IgD-negative memory B cell (primary cell): ENCODE measurements at regions not wholly inside any gene's neighbourhood (a gene's known extent, or its start where the extent isn't known, plus 50 kb on each side); places are given as distances from the start of the nearest gene placed in this dataset.
A peak's percentile ranks its signal among the peaks of the same experiment; 100 is the strongest.

ENCODE experiments used
- H3K27ac Mint-ChIP-seq, 3 donors: one replicate each; pipeline ENCODE4 v1.8.0; 2020 to 2022; ENCODE audit warnings: mild to moderate bottlenecking in 3 of 3, mixed read lengths in 3 of 3, moderate library complexity in 1 of 3
- H3K27me3 Mint-ChIP-seq: one replicate; pipeline ENCODE4 v1.8.0; 2021; ENCODE audit warnings: mixed read lengths
- H3K36me3 Mint-ChIP-seq: one replicate; pipeline ENCODE4 v1.8.0; 2020; ENCODE audit warnings: mild to moderate bottlenecking, mixed read lengths
- H3K4me1 Mint-ChIP-seq, 3 donors: one replicate each; pipeline ENCODE4 v1.8.0; 2020 to 2022; ENCODE audit warnings: mixed read lengths in 3 of 3, mild to moderate bottlenecking in 1 of 3
- H3K4me3 Mint-ChIP-seq, 4 donors: one replicate each; pipeline ENCODE4 v1.8.0; 2020 to 2022; ENCODE audit warnings: mild to moderate bottlenecking in 4 of 4, mixed read lengths in 4 of 4, moderate library complexity in 3 of 4
- H3K9me3 Mint-ChIP-seq, 3 donors: one replicate each; pipeline ENCODE4 v1.8.0; 2020 to 2021; ENCODE audit warnings: mixed read lengths in 3 of 3, mild to moderate bottlenecking in 1 of 3

DNA sequence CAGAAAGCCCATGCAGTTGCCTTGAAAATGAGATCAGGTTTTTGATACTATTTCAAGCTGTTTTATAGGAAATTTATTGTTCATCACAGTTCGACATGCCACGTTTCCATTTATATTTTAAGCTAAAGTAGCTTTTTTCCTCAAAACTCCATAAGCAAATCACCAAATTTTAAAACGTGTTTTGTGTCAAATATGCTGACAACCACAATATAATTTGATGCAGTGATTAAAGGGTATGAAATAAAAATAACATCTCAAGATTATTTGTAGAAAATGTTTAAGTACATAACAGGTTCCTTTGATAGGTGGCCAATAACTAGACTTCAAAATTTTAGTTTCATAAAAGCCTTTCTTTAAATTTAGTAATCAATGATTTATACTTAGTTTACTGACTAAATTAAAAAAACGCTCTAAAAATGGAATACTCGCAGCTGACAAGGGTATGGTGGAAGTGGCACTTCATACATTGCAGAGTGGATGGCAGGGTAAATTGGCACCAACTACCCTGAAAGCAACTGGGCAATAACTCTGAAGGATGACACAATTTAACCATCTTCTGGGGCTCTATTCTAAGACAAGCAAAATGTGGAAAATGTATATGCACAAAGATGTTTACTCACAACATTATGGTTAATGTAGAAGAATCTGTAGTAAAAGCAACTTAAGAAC lies 481.6 kb downstream of the TNS3 start:
- no peaks in the 10 kb centered on the region for H3K36me3 Mint-ChIP-seq
- no peaks in the 10 kb centered on the region for H3K27me3 Mint-ChIP-seq
- H3K9me3 Mint-ChIP-seq = peaks cover 0 to 2% (median 0%) of the 10 kb centered on the region in 3 donors
- no peak overlapping the region for H3K4me3 Mint-ChIP-seq
- no peak overlapping the region for H3K27ac Mint-ChIP-seq
- H3K4me1 Mint-ChIP-seq = peaks cover 0 to 2% (median 0%) of the 10 kb centered on the region in 3 donors

DNA sequence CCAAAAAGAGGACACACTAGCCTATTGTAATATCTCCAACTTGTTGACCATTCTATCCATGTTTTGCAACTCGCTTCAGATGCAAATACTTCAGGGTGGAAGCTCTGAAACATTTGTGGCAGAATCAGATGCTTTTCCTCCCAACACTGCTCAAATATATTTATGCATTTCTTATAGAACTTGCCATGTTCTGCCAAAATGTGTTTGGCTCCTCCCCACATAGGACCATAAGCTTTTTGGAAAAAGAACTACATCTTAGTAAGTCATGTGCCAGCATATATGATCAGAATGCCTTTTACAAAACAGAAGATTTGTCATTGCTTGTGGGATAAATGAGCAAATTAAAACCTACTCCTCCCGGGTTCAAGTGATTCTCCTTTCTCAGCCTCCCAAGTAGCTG lies 484.5 kb downstream of the TNS3 start:
- no peaks in the 10 kb centered on the region for H3K36me3 Mint-ChIP-seq
- no peak overlapping the region for H3K27ac Mint-ChIP-seq
- H3K9me3 Mint-ChIP-seq = peaks cover 0 to 2% (median 0%) of the 10 kb centered on the region in 3 donors
- peaks cover 0 to under 1% (median 0%) of the 10 kb centered on the region in 3 donors for H3K4me1 Mint-ChIP-seq
- no peaks in the 10 kb centered on the region for H3K27me3 Mint-ChIP-seq
- no peak overlapping the region for H3K4me3 Mint-ChIP-seq

- H3K36me3 Mint-ChIP-seq = no peaks in the 10 kb centered on the region
- H3K4me1 Mint-ChIP-seq = no peaks in the 10 kb centered on the region
- peaks cover 0 to 2% (median 0%) of the 10 kb centered on the region in 3 donors for H3K9me3 Mint-ChIP-seq
- no peak overlapping the region for H3K4me3 Mint-ChIP-seq
- H3K27me3 Mint-ChIP-seq = no peaks in the 10 kb centered on the region
- H3K27ac Mint-ChIP-seq = no peak overlapping the region
Measured at GRCh38 chr7:47095946-47096345, 486.0 kb downstream of the TNS3 start.

DNA sequence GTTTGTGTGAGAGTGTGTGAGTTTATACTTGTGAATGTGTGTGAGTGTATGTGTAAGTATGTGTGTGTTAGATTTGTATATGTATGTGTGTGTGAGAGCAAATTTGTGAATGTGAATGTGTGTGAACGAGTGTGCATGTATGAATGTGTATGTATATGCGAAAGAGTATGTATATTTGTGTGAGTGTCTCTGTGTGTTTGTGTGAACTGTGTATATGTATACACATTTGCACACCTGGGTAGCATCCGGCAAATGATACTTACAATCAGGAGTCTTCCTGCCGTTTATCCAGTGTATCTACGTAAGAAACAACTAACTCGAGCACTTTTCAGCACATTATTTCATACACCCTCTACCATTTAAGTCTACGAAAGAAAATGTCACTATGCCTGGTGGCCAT lies 487.4 kb downstream of the TNS3 start:
- H3K36me3 Mint-ChIP-seq = no peaks in the 10 kb centered on the region
- H3K9me3 Mint-ChIP-seq = peaks cover 0 to 2% (median 0%) of the 10 kb centered on the region in 3 donors
- no peak overlapping the region for H3K27ac Mint-ChIP-seq
- H3K4me3 Mint-ChIP-seq = no peak overlapping the region
- no peaks in the 10 kb centered on the region for H3K27me3 Mint-ChIP-seq
- no peaks in the 10 kb centered on the region for H3K4me1 Mint-ChIP-seq

DNA sequence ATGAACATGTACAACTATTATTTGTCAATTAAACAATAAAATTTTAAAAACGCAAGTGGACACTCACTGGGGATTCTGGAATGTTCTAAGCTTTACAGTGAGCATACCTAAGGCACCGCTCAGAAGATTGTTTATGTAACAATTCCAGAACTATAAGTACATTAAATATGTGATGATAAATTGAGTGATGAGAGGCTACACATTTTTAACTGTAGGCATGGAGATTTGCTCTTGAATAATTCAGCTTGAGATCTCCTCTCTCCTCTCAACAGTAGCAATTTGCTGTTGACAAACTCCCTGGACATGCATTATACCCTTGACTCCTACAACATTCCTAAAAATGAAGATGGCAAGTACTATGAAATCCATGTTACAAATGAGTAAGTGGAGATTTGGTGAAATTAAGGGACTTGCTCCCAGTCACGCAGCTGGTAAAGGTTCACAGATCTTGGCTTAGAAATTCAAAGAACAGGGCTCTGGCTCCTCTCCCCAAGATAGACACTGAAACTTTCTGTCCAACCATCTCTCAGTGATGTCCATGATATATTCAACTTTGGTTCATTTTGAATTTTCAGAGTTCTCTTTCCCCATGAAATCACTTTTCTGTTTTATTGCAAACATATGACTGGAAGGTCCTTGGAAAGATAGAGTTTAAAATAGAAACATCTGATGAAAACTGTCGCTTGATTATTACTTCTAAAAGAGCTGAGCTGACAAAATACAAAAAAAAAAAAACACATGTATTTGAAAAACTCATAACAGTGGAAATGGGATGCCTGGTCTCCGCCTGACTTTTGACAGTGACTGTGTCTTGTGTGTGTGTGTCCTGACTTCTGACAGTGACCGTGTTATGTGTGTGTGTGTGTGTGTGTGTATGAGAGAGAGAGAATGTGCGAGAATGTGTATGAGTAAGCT lies 488.3 kb downstream of the TNS3 start:
- H3K27me3 Mint-ChIP-seq = no peaks in the 10 kb centered on the region
- no peaks in the 10 kb centered on the region for H3K9me3 Mint-ChIP-seq
- H3K36me3 Mint-ChIP-seq = no peaks in the 10 kb centered on the region
- no peak overlapping the region for H3K4me3 Mint-ChIP-seq
- H3K27ac Mint-ChIP-seq = no peak overlapping the region
- H3K4me1 Mint-ChIP-seq = peaks cover 0 to 2% (median 0%) of the 10 kb centered on the region in 3 donors

- H3K36me3 Mint-ChIP-seq = no peaks in the 10 kb centered on the region
- H3K27ac Mint-ChIP-seq = peak overlapping the region in 1 of 3 donors; percentile 32
- no peaks in the 10 kb centered on the region for H3K9me3 Mint-ChIP-seq
- no peaks in the 10 kb centered on the region for H3K27me3 Mint-ChIP-seq
- peaks cover 0 to 3% (median 0%) of the 10 kb centered on the region in 3 donors for H3K4me1 Mint-ChIP-seq
- H3K4me3 Mint-ChIP-seq = no peak overlapping the region
Measured at GRCh38 chr7:47092336-47092735, 489.6 kb downstream of the TNS3 start.

DNA sequence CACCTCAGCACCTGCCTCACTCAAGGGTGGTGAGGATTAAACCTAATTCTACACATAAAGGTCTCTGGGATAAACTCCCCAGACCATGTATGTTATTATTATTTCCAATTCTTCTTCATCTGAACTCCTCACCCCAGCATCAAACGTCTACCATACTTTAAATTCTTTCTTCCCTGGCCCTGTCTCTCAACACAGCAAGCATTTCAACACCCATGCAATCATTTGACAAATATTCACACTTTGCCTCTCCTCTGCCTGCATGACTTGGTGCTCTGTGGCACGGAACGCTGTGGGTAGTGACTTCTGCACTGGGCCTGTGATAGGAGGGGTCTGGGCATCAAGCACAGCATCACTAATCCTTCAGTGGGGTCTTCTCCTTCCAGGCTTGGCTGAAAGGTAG lies 490.8 kb downstream of the TNS3 start:
- Mint-ChIP-seq H3K36me3 (no peaks in the 10 kb centered on the region), H3K27me3 (no peaks in the 10 kb centered on the region), H3K4me1 (peaks cover 0 to 3% (median 0%) of the 10 kb centered on the region in 3 donors), H3K27ac (no peak overlapping the region), H3K9me3 (no peaks in the 10 kb centered on the region), H3K4me3 (no peak overlapping the region)

DNA sequence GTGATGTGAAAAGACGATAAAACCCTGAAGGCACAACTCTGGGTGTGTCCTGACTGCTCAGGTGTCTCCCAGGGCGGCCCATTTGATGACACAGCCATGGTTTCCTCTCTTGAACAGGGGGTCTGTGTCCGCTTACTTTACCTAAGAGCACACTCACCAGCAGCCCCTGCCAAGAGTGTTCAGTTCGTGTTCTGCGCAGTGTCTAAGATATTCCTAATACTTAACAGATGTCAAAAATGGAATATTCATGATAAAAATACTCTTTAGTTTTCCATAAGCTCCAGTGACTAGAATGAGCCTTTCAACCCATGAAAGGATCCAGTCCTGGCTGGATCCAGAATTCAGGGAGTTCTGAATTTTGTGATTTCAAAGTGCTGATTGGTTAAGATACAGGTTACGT lies 492.4 kb downstream of the TNS3 start:
- Mint-ChIP-seq H3K9me3 (no peaks in the 10 kb centered on the region), H3K36me3 (no peaks in the 10 kb centered on the region), H3K4me1 (peaks cover 0 to 3% (median 0%) of the 10 kb centered on the region in 3 donors), H3K27me3 (no peaks in the 10 kb centered on the region), H3K4me3 (no peak overlapping the region), H3K27ac (no peak overlapping the region)

- Mint-ChIP-seq H3K36me3 (no peaks in the 10 kb centered on the region), H3K27ac (no peak overlapping the region), H3K27me3 (no peaks in the 10 kb centered on the region), H3K4me1 (peaks cover 0 to 3% (median 0%) of the 10 kb centered on the region in 3 donors), H3K4me3 (no peak overlapping the region), H3K9me3 (no peaks in the 10 kb centered on the region)
Measured at GRCh38 chr7:47089068-47089417, 492.9 kb downstream of the TNS3 start.

GRCh38 chr7:47088329-47089067 lies 493.4 kb downstream of the TNS3 start:
- Mint-ChIP-seq H3K4me3 (peak overlapping the region in 1 of 4 donors; percentile 2), H3K9me3 (no peaks in the 10 kb centered on the region), H3K36me3 (no peaks in the 10 kb centered on the region), H3K27ac (no peak overlapping the region), H3K27me3 (no peaks in the 10 kb centered on the region), H3K4me1 (peaks cover 0 to 3% (median 0%) of the 10 kb centered on the region in 3 donors)

GRCh38 chr7:47087866-47088265 lies 494.0 kb downstream of the TNS3 start:
- no peak overlapping the region for H3K4me3 Mint-ChIP-seq
- no peaks in the 10 kb centered on the region for H3K36me3 Mint-ChIP-seq
- peaks cover 0 to 3% (median 0%) of the 10 kb centered on the region in 3 donors for H3K4me1 Mint-ChIP-seq
- H3K9me3 Mint-ChIP-seq = no peaks in the 10 kb centered on the region
- no peaks in the 10 kb centered on the region for H3K27me3 Mint-ChIP-seq
- no peak overlapping the region for H3K27ac Mint-ChIP-seq

DNA sequence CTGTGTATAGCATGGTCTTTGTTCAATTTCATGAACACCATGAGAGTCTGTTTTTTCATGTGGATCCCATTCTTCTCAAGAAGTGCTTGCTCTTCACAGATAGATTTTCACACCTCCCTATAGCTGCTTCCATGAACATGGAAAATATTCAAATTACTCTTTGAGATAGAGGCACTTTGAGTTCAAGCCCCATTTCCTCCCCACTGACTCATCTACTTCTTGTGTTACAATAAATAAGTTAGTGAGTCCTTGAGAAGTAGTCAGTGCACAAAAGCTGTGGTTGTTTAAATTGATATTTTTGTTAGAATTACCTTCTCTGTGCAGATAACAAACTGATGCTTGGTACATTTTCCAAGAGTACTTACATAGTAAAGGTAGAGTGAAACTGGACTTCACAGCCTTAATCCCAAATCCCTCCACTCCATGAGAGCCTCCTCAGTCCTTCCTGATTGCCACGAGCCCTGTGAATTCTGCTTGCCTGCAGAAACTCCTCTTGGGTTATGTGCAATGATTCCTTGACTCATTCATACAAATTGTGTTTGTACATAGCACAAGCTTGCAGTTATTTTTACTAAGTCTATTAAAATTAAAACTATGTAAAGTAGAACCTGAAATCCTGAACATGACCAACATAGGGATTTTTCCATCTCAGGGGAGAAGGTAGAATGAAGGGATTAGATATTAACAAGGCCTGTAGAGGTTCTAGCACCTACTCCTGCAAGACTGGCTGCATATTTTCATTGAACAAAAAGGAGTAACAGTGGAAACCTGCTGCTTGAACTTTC lies 496.2 kb downstream of the TNS3 start:
- peaks cover 0 to 3% (median 0%) of the 10 kb centered on the region in 3 donors for H3K4me1 Mint-ChIP-seq
- H3K36me3 Mint-ChIP-seq = no peaks in the 10 kb centered on the region
- no peaks in the 10 kb centered on the region for H3K27me3 Mint-ChIP-seq
- H3K9me3 Mint-ChIP-seq = no peaks in the 10 kb centered on the region
- H3K27ac Mint-ChIP-seq = no peak overlapping the region
- H3K4me3 Mint-ChIP-seq = no peak overlapping the region

GRCh38 chr7:47083476-47084250 lies 498.2 kb downstream of the TNS3 start:
- Mint-ChIP-seq H3K9me3 (no peaks in the 10 kb centered on the region), H3K36me3 (no peaks in the 10 kb centered on the region), H3K4me3 (no peak overlapping the region), H3K27me3 (peaks cover 5% of the 10 kb centered on the region), H3K4me1 (peaks cover 0 to 3% (median 2%) of the 10 kb centered on the region in 3 donors), H3K27ac (no peak overlapping the region)

DNA sequence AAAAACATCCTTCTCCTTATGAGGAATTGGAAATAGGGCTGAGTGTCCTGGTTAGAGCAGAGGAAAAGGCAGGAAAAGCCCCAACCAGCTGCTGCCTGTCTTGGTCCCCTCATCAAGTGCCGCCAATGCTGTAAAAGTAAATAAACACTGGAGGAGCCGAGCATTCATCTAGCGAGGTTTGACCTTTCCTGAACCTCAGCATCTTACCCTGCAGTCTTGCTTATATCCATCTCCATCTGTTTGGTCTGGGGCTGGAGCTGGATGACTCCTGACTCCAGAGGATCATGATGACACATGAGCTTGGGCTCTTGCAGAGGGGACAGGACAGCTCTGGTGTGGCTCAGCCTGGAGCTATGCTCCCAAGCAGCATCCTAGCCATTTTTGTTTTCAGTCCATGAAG lies 501.1 kb downstream of the TNS3 start:
- Mint-ChIP-seq H3K27ac (no peak overlapping the region), H3K36me3 (no peaks in the 10 kb centered on the region), H3K9me3 (no peaks in the 10 kb centered on the region), H3K4me3 (no peak overlapping the region), H3K27me3 (peaks cover 5% of the 10 kb centered on the region), H3K4me1 (peaks cover 0 to 3% (median 0%) of the 10 kb centered on the region in 3 donors)
